Activated CD4-positive, alpha-beta T cell treated with anti-CD3 and anti-CD28 coated beads for 4 hours (primary cell): ENCODE measurements at regions not wholly inside any gene's neighbourhood (a gene's known extent, or its start where the extent isn't known, plus 50 kb on each side); places are given as distances from the start of the nearest gene placed in this dataset.
"Not testable (repeated sequence)": the region's sequence is repeated elsewhere in the genome, so short reads cannot be mapped to it uniquely, and the experiment has no call there.

ENCODE experiments used
- DNase-seq, 2 donors: peaks; one replicate each; pipeline ENCODE4 v3.0.0-alpha.2; 2020

DNA sequence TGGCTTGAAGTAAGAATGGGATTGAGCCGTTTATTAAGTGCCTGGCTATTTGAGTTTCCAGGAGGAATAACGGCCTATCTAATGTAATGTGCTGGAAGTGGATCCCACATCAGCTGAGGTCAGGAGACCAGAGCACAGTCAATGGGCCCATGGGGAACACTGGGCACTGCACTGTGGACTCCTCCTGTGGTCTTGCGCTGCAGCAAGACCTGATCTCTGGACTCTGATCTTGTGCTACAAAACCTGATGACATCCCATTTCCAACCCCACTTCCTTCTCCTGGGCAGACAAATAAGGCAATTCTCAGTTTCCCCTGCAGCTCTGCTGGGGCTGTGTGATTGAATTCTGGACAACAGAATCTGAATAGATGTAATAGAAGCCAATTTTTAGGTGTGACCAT, 151.7 kb upstream of the ADCY2 start:
- no peak for DNase-seq

DNA sequence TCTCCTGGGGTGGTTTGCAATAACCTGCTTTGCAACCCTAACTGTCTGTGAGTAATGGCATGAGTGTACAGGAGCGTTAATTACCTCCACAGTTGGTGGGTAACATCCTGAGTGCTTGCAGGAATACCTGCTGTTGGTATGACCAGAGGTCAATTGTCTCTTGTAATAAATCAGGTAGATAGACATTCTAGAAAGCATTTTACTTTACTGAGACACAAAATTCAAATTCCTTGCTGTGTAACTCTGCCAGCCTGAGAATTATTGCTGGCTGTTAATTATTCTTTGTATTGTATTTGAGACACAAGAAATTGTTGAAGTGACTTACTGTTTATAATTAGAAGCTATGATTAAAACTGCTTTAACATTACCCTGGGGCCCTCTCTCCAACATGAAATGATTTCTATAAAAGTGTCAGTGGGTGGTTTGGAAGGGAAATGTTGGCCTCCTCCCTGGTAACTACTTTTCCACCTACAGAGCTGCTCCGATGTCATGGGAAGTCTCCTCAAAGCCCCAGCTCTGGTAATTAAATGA, 150.8 kb upstream of the ADCY2 start:
- DNase-seq = no peak

DNA sequence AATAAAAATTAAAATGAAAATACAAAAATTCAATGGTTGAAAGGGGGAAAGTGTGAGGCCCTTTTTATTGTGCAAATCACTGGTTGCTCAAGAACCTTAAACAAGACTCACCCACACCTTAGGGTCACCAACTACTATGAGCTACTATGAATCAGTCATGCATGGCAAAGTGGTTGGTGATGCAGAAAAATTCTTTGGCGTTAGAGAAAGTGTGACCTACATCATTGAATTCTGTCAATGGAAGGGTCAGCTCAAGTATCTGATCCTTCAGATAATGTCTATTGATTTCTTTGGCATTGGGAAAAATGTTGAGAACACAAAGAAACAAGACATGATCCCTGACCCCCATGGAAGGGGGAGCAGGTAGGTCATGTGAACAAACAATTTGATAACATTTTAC, 149.7 kb upstream of the ADCY2 start:
- no peak for DNase-seq

DNA sequence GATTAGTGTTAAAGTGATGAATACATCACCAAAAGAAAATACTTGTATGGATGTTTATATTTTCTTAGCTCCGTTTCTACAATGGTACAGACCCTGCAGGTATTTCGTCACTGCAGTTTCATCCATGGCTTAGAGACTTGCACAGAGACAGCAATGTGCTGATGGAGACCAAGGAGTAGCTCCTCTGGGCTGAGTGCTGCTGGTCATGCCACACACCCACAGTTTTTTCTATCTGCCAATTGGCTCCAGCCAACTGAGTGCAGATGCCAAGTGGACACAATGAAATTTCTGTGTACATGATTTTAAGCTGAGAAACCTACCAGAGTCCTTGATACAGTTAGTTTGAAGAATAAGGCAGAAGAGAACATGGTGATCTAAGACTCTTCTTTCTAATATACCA, 145.9 kb upstream of the ADCY2 start:
- no peak for DNase-seq

DNA sequence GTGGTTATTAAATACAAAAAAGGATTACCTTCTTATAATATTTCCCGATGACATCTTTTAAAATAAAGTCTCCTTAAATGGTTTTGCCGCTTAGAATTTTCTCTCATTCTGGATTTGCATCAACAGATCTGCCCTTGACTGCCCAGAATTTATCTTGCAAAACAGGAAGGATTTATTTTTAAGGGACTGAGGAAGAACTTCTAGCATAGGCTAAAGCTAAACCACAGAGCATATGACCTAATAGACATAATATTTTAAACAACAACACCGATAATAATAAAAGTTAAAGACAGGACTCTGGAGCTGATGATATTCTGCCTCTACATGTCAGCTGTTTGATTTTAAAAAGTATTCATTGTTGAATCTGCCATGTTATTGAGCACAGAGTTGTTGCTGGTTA, 145.3 kb upstream of the ADCY2 start:
- DNase-seq = no peak

DNA sequence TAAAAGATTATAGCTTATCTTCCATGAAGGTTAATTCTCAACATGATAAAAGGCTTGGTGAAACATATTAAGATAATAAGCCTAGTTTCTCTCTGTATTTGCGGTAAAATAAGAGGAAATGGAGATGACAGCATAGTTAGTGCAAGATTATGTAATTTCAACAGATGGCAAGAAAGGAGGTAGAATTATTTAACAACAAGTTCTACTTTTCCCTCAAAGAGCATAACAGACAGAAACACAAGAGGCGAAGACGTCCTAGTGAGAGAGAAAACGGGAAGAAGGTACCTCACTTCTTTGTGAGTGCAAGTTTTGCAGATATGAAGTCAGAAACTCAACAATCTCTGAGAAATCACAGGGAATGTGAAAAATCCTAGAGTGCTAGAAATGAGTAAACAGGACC, 144.8 kb upstream of the ADCY2 start:
- no peak for DNase-seq

DNA sequence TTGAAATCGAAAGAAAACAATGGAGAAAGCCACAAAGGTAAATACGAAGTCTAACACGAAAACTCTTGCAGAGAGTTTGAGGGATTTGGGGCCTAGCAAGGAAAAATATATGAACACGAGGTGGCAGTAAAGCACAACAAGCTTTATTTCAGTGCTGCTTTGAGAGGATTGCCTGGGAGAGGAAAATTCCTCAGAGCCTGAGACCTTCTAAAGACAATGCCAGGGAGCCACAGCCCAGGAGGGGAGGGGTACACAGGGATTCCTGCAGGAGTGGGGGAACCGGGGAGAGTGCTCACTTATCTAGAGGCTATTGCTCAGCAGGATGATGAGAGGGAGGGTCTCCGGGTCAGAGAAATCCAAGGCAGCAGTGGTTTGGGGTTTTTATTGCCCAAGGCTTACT, 134.9 kb upstream of the ADCY2 start:
- no peak for DNase-seq

DNA sequence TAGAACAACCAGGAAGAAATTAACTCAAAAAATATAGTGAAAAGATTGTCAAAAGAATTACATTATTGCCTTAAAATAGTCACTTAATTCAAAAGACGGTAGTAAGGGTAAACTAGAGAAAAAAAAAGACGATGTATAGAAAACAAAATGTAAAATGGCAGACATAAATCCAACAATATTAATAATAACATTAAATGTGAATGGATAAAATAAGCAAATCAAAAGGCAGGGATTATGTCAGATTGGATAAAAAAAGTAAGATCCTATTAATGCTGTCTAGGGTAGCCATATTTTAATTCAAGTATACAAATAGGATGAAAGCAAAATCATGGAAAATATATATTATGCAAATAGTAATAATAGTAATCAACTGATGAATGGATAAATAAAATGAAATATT, 134.0 kb upstream of the ADCY2 start:
- DNase-seq = no peak

DNA sequence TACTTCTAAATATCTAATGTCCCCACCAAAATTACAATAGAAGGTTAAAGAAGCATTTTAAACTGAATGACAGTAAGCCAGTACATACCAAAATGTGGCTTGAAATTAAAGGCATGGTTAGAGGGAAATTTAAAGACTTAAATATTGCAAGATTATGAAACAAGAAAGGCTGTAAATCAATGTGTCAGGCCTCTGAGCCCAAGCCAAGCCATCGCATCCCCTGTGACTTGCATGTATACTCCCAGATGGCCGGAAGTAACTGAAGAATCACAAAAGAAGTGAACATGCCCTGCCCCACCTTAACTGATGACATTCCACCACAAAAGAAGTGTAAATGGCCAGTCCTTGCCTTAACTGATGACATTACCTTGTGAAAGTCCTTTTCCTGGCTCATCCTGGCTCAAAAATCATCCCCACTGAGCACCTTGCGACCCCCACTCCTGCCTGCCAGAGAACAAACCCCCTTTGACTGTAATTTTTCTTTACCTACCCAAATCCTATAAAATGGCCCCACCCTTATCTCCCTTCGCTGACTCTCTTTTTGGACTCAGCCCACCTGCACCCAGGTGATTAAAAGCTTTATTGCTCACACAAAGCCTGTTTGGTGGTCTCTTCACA, 132.4 kb upstream of the ADCY2 start:
- DNase-seq = not testable (repeated sequence)

DNA sequence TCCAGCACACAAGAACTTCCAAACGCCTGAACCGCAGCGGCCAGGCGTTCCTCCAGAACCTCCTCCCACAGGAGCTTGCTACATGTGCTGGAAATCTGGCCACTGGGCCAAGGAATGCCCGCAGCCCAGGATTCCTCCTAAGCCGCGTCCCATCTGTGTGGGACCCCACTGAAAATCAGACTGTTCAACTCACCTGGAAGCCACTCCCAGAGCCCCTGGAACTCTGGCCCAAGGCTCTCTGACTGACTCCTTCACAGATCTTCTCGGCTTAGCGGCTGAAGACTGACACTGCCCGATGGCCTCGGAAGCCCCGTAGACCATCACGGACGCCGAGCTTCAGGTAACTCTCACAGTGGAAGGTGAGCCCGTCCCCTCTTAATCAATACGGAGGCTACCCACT, 130.2 kb upstream of the ADCY2 start:
- not testable (repeated sequence) for DNase-seq

DNA sequence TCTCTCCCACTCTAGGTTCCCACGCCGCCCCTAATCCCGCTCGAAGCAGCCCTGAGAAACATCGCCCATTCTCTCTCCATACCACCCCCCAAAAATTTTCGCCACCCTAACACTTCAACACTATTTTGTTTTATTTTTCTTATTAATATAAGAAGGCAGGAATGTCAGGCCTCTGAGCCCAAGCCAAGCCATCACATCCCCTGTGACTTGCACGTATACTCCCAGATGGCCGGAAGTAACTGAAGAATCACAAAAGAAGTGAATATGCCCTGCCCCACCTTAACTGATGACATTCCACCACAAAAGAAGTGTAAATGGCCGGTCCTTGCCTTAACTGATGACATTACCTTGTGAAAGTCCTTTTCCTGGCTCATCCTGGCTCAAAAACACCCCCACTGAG, 127.2 kb upstream of the ADCY2 start:
- not testable (repeated sequence) for DNase-seq

DNA sequence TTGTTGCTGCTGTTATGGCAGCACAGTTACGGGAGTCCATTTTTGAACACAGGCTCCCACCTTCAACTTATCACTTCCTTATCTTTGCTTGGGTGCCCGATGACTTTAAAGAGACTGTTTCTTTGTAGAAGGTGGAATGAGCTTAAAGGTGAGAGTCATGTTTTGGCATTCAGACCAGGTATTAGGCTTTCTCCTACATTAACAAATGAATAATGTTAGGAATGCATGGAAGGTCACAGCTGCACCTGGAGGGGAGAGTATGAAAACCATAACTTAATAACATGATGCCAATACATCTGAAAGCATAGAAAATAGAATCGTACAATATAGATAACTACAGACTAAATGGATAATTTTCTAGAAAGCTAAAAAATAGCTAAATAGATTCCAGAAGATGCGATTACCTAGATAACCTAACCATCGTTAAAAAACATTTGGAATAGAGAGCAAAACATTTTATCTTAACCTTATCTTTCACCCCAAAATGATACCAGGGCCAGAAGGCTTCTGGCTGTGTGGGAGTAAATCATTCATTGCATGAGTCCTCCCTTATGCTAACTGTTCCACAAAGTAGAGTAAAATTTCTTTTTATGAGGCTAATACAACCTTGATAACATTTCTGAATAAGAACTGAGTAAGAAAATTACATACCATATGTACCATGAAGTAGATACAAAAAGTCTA, 126.2 kb upstream of the ADCY2 start:
- no peak for DNase-seq

DNA sequence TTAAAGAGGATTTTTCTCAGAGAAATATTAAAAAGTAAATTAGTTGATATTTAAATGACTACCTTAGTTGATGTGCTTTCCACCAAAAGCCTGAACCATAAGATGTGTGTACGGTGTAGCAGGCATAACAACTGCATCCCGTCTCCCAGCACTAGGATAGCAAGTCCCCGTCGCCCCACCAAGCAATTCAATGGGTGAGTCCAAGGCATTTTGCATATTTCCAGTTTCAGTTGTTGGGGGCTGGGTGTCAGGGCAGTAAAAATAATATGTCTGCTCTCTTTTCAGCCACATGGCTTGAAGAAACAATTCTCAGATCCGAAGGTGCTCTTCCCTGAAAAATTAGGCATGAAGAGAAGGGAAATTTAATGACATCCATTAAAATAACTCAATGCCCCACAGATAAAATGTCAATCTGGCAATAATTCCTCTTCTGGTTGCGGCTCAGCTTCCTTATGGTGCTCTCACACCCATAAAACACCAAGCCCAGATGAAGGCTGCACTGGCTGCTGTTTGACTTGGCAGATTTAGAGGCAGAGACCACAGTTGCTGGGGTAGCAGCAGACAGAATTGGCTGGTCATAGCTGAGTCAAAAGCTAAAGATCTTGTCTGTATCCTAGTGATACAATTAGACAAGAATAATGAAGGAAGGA, 124.4 kb upstream of the ADCY2 start:
- DNase-seq = no peak

DNA sequence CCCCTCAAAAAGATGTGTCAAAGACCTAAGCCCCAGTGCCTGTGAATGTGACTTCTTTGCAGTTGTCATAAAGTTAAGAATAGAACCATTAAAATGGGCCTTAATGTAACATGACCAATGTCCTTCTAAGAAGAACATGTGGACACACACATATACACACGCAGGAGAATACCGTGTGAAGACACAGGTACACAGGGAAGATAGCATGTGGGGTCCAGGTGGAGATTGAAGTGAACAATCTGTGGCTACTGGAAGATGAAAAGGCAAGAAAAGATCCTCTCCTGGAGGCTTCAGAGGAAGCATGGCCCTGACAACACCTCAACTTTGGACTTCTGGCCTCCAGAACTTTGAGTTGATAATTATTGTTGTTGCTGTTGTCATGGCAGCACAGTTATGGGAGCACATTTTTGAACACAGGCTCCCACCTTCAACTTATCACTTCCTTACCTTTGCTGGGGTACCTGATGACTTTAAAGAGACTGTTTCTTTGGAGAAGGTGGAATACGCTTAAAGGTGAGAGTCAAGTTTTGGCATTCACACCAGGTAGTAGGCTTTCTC, 123.5 kb upstream of the ADCY2 start:
- no peak for DNase-seq

DNA sequence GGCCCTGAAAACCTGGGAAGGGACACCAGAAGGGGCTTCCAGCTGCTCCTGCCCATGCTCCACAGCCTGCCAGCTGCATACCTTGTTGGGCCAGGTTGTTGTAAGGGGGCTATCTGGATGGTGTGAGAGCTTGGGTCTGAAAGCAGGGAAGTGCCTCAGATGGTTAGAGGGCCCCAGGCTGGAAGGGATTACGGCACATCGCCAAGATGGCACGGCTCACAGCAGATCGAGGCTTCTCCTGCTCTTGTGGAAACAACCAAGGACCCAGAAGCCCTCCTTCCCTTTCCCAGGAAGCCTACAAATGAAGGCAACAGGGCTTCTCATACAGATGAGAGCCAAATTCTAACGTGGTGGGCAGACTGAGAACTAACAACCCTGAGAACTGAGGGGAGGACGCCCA, 121.7 kb upstream of the ADCY2 start:
- no peak for DNase-seq

DNA sequence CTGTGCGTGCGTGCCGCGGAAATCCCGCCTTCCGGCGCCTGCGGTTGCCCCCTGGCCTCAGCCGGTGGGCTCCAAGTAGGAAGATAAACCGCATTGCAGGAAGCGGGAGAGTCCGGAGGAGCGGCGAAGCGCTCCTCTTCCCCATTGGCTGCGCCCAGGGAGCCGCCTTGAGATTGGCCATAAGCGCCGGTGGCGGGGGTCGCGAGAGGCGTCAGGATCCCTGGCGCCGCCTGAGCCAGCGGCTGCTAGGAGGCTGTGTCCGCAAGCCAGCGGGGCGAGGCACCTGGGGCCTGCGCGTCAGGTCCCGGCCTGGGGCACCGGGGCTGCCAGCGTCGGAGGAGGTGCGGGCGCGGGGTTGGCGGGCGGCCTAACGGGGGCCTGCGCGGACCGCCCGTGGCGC, 106.3 kb upstream of the ADCY2 start:
- DNase-seq = not testable (repeated sequence)

DNA sequence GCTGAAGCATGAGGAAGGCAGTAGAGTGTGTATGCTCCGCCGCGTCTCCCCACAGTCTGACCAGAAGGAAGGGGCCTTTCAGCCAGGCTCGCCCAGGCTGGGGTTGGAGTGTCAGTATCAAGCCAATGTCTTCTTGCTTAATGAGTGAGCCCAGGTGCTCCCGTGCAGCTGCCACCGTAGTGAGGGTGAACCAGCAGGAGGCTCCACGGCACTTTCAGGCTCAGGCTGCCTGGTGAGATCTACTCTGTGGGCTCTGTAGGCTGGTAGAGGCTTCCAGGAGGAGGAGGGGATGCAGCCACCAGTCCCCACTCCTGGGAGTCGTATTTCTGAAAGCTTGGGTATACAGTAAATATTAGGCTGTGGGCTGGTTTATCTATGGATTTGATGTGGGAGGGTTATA, 98.1 kb upstream of the ADCY2 start:
- not testable (repeated sequence) for DNase-seq

DNA sequence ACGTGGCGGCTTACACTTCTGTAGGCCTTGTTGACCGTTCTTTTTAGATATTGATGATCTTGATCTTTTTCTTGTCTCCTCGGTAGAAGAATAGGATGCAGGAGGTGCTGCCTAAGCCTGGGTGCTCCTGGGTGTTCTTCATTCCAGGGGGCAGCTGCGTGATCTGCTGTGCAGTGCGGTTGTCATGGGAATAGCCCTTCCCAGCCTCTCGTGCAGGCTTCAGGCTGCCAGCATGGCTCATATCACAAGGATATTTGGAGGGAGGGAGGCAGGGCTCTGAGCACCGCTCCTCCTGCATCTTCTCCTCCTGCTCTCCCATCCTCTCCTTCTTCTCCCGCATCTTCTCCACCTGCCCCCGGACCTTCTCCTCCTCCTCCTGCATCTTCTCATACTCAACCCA, 96.2 kb upstream of the ADCY2 start:
- not testable (repeated sequence) for DNase-seq

DNA sequence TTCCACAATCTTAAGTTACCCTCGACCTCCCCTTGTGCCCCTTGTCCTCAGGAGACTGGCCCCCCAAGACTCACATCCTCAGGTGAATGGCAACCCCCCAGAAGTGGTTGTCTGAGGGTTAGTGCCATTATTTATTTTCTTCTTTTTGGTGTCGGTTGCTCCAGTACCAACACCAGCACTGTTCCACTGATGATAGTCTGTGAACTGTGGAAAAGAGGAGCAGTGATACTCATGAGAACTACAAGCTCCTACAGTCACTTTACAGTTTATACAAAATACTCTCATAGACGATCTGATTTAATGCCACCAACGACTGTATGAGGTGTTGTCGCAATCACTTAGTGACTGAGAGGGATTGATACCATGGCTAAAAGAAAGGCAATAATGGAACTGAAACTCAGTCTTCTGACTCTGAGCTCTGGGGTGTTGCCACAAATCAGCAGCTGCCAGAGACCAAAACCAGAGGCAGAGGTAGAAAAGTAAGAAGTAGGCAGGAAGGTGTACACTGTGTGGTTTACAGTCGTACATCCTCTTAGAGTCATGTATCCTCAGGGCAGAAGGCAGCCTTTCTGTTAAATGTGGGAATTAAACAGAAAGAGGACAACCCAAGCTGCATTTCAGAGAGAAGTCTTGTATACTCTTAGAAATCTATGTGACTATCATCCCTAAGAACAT, 90.8 kb upstream of the ADCY2 start:
- DNase-seq = not testable (repeated sequence)

DNA sequence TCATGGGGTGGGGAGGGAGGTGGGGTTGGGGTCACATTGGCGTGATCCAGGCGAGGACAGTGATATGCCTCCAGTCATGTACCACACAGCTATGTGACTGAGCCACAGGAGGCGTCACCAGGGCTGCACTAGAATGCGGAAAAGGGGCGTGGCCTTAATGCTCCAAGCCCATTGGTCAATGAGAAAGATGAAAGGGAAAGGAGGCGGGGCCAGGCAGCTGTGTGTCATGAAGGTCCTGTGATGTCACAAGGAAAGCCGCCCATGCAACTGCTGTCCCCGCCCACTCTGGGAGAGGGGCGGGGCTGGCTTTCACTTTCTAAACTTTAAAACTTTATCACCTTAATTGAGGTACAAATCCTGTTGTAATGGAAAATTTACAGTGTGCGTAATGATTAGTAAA, 89.4 kb upstream of the ADCY2 start:
- peak in 1 of 2 donors; percentile 1 for DNase-seq

DNA sequence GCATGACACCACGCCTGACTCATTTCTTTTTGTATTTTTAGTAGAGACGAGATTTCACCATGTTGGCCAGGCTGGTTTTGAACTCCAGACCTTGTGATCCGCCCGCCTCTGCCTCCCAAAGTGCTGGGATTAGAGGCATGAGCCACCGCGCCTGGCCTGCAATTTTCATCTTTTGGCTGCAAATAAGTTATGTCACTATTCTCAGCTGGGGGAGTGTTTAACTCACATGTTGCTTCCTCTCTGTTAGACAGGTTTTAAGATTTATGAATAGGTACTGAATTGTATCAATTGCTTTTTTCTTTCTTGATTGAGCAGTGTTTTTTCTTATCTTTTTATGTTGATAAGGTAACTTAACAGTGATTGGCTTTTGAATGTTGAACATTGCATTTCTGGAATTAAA, 88.2 kb upstream of the ADCY2 start:
- not testable (repeated sequence) for DNase-seq

DNA sequence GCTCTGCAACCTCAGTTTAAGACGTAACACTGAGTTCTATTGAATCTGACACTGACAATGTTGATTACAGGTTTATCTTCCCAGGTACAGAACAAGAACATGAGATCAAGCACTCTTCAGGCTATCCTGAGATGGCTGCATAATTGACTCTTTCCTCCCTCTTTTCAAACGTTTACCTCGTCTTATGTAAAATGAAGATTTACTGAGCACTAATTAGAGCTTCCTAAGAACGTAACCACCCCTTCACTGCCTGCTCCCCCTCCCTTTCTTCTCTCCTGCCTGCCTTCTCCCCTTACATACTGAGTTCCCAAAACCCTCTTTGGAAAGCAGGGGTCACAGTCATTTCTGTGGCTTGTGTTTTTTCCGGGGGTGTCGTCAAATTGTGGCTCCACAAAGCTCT, 86.2 kb upstream of the ADCY2 start:
- not testable (repeated sequence) for DNase-seq

DNA sequence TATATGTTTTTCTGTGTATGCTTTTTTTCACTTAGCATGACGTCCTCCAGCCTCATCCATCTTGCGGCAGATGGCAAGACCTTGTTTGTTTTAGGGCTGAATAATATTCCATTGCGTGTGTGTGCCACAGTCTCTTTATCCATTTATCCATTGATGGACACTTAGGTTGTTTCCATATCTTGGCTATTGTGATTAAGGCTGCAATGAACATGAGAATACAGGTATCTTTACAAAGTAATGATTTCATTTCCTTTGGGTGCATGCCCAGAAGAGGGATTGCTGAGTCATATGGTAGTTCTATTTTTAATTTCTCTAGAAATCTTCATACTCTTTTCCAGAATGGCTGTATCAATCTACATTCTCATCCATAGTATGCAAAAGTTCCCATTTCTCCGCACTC, 85.3 kb upstream of the ADCY2 start:
- DNase-seq = not testable (repeated sequence)
